Mammary epithelial cell (primary cell): ENCODE measurements at regions not wholly inside any gene's neighbourhood (a gene's known extent, or its start where the extent isn't known, plus 50 kb on each side); places are given as distances from the start of the nearest gene placed in this dataset.

Experiments used
- EZH2 ChIP-seq: IDR thresholded peaks from 2 replicates; pipeline ENCODE4 v1.6.1; 2012; ENCODE audit warnings: low read length, inconsistent platforms, borderline replicate concordance
- TF ChIP-seq, protein P1 (sequence below), 2 donors: IDR thresholded peaks in 1 of 2; conservative IDR thresholded peaks in 1 of 2; 2 replicates each; pipeline ENCODE4 v1.5.1; 2011 to 2012; ENCODE audit warnings: inconsistent platforms in 2 of 2, low read length in 2 of 2, mild to moderate bottlenecking in 2 of 2, control low read depth in 1 of 2, low read depth in 1 of 2; ENCODE audit not compliant: insufficient read depth in 1 of 2; ENCODE audit errors: extremely low read depth in 1 of 2

DNA sequence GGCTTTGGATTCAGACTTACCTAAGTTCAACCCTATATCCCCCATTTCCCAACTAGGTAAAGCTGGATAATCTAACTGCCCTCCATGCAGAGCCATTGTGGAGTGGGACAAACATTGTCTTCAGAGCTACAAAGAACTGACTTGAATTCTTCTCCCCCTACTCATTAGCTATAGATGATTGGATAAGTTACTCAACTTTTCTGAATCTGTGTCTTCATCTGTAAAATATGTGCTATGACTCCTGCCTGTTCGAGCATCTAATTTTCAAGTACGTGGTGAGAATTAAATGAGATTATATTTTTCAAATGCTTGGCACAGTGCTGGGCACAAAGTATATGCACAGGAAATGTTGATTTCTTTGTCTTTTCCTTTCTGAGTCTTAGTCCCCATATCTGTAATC lies 240.3 kb upstream of the TCF21 start:
- TF ChIP-seq, protein P1, sequence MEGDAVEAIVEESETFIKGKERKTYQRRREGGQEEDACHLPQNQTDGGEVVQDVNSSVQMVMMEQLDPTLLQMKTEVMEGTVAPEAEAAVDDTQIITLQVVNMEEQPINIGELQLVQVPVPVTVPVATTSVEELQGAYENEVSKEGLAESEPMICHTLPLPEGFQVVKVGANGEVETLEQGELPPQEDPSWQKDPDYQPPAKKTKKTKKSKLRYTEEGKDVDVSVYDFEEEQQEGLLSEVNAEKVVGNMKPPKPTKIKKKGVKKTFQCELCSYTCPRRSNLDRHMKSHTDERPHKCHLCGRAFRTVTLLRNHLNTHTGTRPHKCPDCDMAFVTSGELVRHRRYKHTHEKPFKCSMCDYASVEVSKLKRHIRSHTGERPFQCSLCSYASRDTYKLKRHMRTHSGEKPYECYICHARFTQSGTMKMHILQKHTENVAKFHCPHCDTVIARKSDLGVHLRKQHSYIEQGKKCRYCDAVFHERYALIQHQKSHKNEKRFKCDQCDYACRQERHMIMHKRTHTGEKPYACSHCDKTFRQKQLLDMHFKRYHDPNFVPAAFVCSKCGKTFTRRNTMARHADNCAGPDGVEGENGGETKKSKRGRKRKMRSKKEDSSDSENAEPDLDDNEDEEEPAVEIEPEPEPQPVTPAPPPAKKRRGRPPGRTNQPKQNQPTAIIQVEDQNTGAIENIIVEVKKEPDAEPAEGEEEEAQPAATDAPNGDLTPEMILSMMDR (conservative IDR thresholded peaks at IDR 0.05 in 1 of 2, IDR thresholded peaks at IDR 0.05 in 1 of 2; ENCODE audit: extremely low read depth in 1 of 2, insufficient read depth in 1 of 2, low read depth in 1 of 2, low read length in 2 of 2): no peak
- no peak for TF ChIP-seq EZH2
